ENCODE measurements at regions not wholly inside any gene's neighbourhood (a gene's known extent, or its start where the extent isn't known, plus 50 kb on each side); places are given as distances from the start of the nearest gene placed in this dataset.

DNA sequence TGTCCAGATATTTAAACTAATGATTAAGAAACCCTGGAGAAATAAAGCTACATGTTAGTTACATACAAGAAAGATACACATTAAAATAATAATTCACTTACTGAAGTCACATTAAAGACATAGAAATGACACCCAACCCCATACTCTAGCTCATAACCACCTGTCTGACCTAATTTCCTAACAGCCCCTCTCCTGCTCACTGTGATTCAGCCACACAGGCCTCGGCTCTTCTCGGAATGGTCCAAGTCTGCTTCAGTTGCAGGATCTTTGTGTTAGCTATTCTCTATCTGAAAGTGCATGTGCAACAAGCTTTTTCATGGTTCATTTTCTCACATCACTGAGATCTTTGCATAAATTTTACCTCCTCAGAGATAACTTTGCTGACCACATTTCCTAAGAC, 209.8 kb downstream of the TM2D1 start:
- TF ChIP-seq, protein P1, sequence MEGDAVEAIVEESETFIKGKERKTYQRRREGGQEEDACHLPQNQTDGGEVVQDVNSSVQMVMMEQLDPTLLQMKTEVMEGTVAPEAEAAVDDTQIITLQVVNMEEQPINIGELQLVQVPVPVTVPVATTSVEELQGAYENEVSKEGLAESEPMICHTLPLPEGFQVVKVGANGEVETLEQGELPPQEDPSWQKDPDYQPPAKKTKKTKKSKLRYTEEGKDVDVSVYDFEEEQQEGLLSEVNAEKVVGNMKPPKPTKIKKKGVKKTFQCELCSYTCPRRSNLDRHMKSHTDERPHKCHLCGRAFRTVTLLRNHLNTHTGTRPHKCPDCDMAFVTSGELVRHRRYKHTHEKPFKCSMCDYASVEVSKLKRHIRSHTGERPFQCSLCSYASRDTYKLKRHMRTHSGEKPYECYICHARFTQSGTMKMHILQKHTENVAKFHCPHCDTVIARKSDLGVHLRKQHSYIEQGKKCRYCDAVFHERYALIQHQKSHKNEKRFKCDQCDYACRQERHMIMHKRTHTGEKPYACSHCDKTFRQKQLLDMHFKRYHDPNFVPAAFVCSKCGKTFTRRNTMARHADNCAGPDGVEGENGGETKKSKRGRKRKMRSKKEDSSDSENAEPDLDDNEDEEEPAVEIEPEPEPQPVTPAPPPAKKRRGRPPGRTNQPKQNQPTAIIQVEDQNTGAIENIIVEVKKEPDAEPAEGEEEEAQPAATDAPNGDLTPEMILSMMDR (IDR thresholded peaks at IDR 0.05; ENCODE audit: low read depth, low read length) = no peak
- H3K27me3 ChIP-seq = no peaks in the 10 kb centered on the region
- H3K4me3 ChIP-seq = no peak overlapping the region
- H3K36me3 ChIP-seq = no peaks in the 10 kb centered on the region
- no peak overlapping the region for H3K27ac ChIP-seq
- peaks cover 7% of the 10 kb centered on the region for H3K4me1 ChIP-seq (ENCODE audit: low read depth)
- no peak for DNase-seq (ENCODE audit: low read depth in 1 of 2, low spot score in 1 of 2)
- no peaks in the 10 kb centered on the region for H3K9me3 ChIP-seq (ENCODE audit: low read depth)

All from cardiac muscle cell (in vitro differentiated cells and primary cell).